Liver (tissue), 8 donors: ENCODE measurements at regions not wholly inside any gene's neighbourhood (a gene's known extent, or its start where the extent isn't known, plus 50 kb on each side); places are given as distances from the start of the nearest gene placed in this dataset.

Experiments
- DNase-seq: peaks from one replicate; pipeline ENCODE4 v3.0.0-alpha.2; 2017; ENCODE audit warnings: low spot score
- H3K27ac ChIP-seq, 2 donors: one replicate each; pipeline ENCODE4 v1.7.0; 2013; ENCODE audit warnings: inconsistent platforms in 2 of 2, low read length in 2 of 2, control low read depth in 1 of 2, low read depth in 1 of 2, mild to moderate bottlenecking in 1 of 2
- H3K27me3 ChIP-seq, 4 donors: one replicate each; pipeline versions ENCODE4 v1.6.1 to v1.7.0; 2013; ENCODE audit warnings: low read length in 3 of 4, inconsistent platforms in 1 of 4, mild to moderate bottlenecking in 1 of 4, moderate library complexity in 1 of 4; ENCODE audit not compliant: control insufficient read depth in 4 of 4, insufficient read depth in 4 of 4
- H3K36me3 ChIP-seq, 4 donors: one replicate each; pipeline versions ENCODE4 v1.6.1 to v1.7.0; 2013; ENCODE audit warnings: low read length in 3 of 4, mild to moderate bottlenecking in 3 of 4, low read depth in 1 of 4, moderate library complexity in 1 of 4; ENCODE audit not compliant: control insufficient read depth in 4 of 4, insufficient read depth in 3 of 4
- H3K4me1 ChIP-seq, 4 donors: one replicate each; pipeline versions ENCODE4 v1.6.1 to v1.7.0; 2013; ENCODE audit warnings: low read length in 3 of 4, mild to moderate bottlenecking in 3 of 4, moderate library complexity in 1 of 4; ENCODE audit not compliant: control insufficient read depth in 4 of 4, insufficient read depth in 4 of 4
- H3K4me3 ChIP-seq, 3 donors: one replicate each; pipeline versions ENCODE4 v1.6.1 to v1.7.0; 2013; ENCODE audit warnings: low read length in 3 of 3, control low read depth in 1 of 3, low read depth in 1 of 3, mild to moderate bottlenecking in 1 of 3
- H3K9ac ChIP-seq, 2 donors: one replicate each; pipeline ENCODE4 v1.7.0; 2013; ENCODE audit warnings: low read length in 2 of 2, mild to moderate bottlenecking in 2 of 2, moderate library complexity in 2 of 2, control low read depth in 1 of 2, low read depth in 1 of 2
- H3K9me3 ChIP-seq, 4 donors: one replicate each; pipeline versions ENCODE4 v1.6.1 to v1.7.0; 2013; ENCODE audit warnings: low read length in 3 of 4; ENCODE audit not compliant: control insufficient read depth in 4 of 4
- EGR1 ChIP-seq, 2 donors: IDR thresholded peaks; 2 replicates each; pipeline ENCODE4 v1.6.1; 2016 to 2018; ENCODE audit warnings: antibody characterized with exemption in 2 of 2, low read depth in 2 of 2
- FOXA1 ChIP-seq: IDR thresholded peaks from 2 replicates; pipeline ENCODE4 v1.6.1; 2016; ENCODE audit warnings: antibody characterized with exemption
- FOXA2 ChIP-seq: IDR thresholded peaks from 2 replicates; pipeline ENCODE4 v1.6.1; 2016; ENCODE audit warnings: antibody characterized with exemption
- GABPA ChIP-seq, 2 donors: IDR thresholded peaks in 1 of 2; conservative IDR thresholded peaks in 1 of 2; 2 replicates each; pipeline ENCODE4 v1.6.1; 2016; ENCODE audit warnings: antibody characterized with exemption in 2 of 2, mild to moderate bottlenecking in 1 of 2, moderate library complexity in 1 of 2
- HNF4A ChIP-seq, 2 donors: conservative IDR thresholded peaks; 2 replicates each; pipeline ENCODE4 v1.6.1; 2016; ENCODE audit warnings: antibody characterized with exemption in 2 of 2, mild to moderate bottlenecking in 2 of 2
- HNF4G ChIP-seq: IDR thresholded peaks from 2 replicates; pipeline ENCODE4 v1.6.1; 2016; ENCODE audit warnings: antibody characterized with exemption
- JUND ChIP-seq, 2 donors: IDR thresholded peaks; 2 replicates each; pipeline ENCODE4 v1.6.1; 2016; ENCODE audit warnings: antibody characterized with exemption in 2 of 2
- NR2F2 ChIP-seq: IDR thresholded peaks from 2 replicates; pipeline ENCODE4 v1.6.1; 2016; ENCODE audit warnings: antibody characterized with exemption
- RAD21 ChIP-seq, 2 donors: IDR thresholded peaks; 2 replicates each; pipeline ENCODE4 v1.6.1; 2016; ENCODE audit warnings: antibody characterized with exemption in 2 of 2, mild to moderate bottlenecking in 2 of 2
- RXRA ChIP-seq, 2 donors: IDR thresholded peaks; 2 replicates each; pipeline ENCODE4 v1.6.1; 2017 to 2018; ENCODE audit warnings: antibody characterized with exemption in 2 of 2, mild to moderate bottlenecking in 1 of 2
- SP1 ChIP-seq: IDR thresholded peaks from 2 replicates; pipeline ENCODE4 v1.6.1; 2018; ENCODE audit warnings: antibody characterized with exemption, mild to moderate bottlenecking
- TAF1 ChIP-seq: conservative IDR thresholded peaks from 2 replicates; pipeline ENCODE4 v1.6.1; 2016; ENCODE audit warnings: antibody characterized with exemption, mild to moderate bottlenecking
- YY1 ChIP-seq: IDR thresholded peaks from 2 replicates; pipeline ENCODE4 v1.6.1; 2016; ENCODE audit warnings: antibody characterized with exemption, mild to moderate bottlenecking
- WGBS: extraction: QIAGEN DNeasy Blood & Tissue Kit; methylation state at CpG from one replicate; pipeline ENCODE4 v1.1.7; 2013; 5-methylcytosine and 5-hydroxymethylcytosine counted together
- TF ChIP-seq, protein P1 (sequence below): IDR thresholded peaks from 2 replicates; pipeline ENCODE4 v1.6.1; 2016; ENCODE audit warnings: antibody characterized with exemption, mild to moderate bottlenecking
- TF ChIP-seq, protein P2 (sequence below): IDR thresholded peaks from 2 replicates; pipeline ENCODE4 v1.6.1; 2016; ENCODE audit warnings: antibody characterized with exemption
- TF ChIP-seq, protein P3 (sequence below): IDR thresholded peaks from 2 replicates; pipeline ENCODE4 v1.6.1; 2016; ENCODE audit warnings: antibody characterized with exemption
- TF ChIP-seq, protein P4 (sequence below): fragments of 150-350 bp; IDR thresholded peaks from 2 replicates; pipeline ENCODE4 v1.5.1; 2017; ENCODE audit warnings: improper control_type of control experiment, low read depth, low read length; ENCODE audit not compliant: missing input control
- TF ChIP-seq, protein P5 (sequence below): IDR thresholded peaks from 2 replicates; pipeline ENCODE4 v1.6.1; 2016; ENCODE audit warnings: antibody characterized with exemption
- donor health status: healthy.
- donor health status: healthy.
- donor health status: healthy.
- donor health status: healthy.
- donor health status: healthy.

DNA sequence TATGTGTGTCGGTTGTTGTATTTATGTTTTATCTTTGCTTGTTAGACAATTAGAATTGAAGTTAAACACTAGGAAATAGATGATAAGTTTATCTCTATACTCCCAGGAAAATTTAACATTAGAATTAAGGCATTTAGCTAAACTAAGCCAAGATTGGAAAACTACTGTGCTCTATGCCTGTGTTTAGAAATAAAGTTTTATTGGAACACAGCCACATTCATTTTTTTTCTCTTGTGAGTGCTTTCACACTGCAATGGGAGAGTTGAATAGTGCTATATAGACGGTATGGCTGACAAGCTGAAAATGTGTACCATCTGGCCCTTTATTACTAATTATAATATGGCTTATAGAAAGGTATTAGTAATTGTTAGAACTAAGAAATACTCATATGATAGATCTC, 186.7 kb upstream of the NUDT6 start:
- H3K9ac ChIP-seq: no peak overlapping the region
- no peaks in the 10 kb centered on the region for H3K9me3 ChIP-seq
- 87% methylated on average over 2 of the region's 2 CpGs for WGBS
- H3K27ac ChIP-seq: no peak overlapping the region
- H3K4me3 ChIP-seq: no peak overlapping the region
- no peaks in the 10 kb centered on the region for H3K27me3 ChIP-seq
- no peak for DNase-seq
- H3K4me1 ChIP-seq: no peaks in the 10 kb centered on the region
- no peaks in the 10 kb centered on the region for H3K36me3 ChIP-seq
- TF ChIP-seq RXRA (IDR thresholded peaks at IDR 0.05) (no peak), TAF1 (no peak), GABPA (IDR thresholded peaks at IDR 0.05 in 1 of 2, conservative IDR thresholded peaks at IDR 0.05 in 1 of 2) (no peak), FOXA1 (no peak), EGR1 (IDR thresholded peaks at IDR 0.05; ENCODE audit: low read depth in 2 of 2) (no peak), FOXA2 (no peak), RAD21 (IDR thresholded peaks at IDR 0.05) (no peak), NR2F2 (no peak), HNF4G (no peak), YY1 (no peak), JUND (IDR thresholded peaks at IDR 0.05) (no peak), HNF4A (conservative IDR thresholded peaks at IDR 0.05) (no peak), SP1 (no peak)
- TF ChIP-seq, protein P1, sequence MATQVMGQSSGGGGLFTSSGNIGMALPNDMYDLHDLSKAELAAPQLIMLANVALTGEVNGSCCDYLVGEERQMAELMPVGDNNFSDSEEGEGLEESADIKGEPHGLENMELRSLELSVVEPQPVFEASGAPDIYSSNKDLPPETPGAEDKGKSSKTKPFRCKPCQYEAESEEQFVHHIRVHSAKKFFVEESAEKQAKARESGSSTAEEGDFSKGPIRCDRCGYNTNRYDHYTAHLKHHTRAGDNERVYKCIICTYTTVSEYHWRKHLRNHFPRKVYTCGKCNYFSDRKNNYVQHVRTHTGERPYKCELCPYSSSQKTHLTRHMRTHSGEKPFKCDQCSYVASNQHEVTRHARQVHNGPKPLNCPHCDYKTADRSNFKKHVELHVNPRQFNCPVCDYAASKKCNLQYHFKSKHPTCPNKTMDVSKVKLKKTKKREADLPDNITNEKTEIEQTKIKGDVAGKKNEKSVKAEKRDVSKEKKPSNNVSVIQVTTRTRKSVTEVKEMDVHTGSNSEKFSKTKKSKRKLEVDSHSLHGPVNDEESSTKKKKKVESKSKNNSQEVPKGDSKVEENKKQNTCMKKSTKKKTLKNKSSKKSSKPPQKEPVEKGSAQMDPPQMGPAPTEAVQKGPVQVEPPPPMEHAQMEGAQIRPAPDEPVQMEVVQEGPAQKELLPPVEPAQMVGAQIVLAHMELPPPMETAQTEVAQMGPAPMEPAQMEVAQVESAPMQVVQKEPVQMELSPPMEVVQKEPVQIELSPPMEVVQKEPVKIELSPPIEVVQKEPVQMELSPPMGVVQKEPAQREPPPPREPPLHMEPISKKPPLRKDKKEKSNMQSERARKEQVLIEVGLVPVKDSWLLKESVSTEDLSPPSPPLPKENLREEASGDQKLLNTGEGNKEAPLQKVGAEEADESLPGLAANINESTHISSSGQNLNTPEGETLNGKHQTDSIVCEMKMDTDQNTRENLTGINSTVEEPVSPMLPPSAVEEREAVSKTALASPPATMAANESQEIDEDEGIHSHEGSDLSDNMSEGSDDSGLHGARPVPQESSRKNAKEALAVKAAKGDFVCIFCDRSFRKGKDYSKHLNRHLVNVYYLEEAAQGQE: no peak
- TF ChIP-seq, protein P2, sequence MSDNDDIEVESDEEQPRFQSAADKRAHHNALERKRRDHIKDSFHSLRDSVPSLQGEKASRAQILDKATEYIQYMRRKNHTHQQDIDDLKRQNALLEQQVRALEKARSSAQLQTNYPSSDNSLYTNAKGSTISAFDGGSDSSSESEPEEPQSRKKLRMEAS: no peak
- TF ChIP-seq, protein P3, sequence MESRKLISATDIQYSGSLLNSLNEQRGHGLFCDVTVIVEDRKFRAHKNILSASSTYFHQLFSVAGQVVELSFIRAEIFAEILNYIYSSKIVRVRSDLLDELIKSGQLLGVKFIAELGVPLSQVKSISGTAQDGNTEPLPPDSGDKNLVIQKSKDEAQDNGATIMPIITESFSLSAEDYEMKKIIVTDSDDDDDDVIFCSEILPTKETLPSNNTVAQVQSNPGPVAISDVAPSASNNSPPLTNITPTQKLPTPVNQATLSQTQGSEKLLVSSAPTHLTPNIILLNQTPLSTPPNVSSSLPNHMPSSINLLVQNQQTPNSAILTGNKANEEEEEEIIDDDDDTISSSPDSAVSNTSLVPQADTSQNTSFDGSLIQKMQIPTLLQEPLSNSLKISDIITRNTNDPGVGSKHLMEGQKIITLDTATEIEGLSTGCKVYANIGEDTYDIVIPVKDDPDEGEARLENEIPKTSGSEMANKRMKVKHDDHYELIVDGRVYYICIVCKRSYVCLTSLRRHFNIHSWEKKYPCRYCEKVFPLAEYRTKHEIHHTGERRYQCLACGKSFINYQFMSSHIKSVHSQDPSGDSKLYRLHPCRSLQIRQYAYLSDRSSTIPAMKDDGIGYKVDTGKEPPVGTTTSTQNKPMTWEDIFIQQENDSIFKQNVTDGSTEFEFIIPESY: no peak
- TF ChIP-seq, protein P4, sequence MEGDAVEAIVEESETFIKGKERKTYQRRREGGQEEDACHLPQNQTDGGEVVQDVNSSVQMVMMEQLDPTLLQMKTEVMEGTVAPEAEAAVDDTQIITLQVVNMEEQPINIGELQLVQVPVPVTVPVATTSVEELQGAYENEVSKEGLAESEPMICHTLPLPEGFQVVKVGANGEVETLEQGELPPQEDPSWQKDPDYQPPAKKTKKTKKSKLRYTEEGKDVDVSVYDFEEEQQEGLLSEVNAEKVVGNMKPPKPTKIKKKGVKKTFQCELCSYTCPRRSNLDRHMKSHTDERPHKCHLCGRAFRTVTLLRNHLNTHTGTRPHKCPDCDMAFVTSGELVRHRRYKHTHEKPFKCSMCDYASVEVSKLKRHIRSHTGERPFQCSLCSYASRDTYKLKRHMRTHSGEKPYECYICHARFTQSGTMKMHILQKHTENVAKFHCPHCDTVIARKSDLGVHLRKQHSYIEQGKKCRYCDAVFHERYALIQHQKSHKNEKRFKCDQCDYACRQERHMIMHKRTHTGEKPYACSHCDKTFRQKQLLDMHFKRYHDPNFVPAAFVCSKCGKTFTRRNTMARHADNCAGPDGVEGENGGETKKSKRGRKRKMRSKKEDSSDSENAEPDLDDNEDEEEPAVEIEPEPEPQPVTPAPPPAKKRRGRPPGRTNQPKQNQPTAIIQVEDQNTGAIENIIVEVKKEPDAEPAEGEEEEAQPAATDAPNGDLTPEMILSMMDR: no peak
- TF ChIP-seq, protein P5, sequence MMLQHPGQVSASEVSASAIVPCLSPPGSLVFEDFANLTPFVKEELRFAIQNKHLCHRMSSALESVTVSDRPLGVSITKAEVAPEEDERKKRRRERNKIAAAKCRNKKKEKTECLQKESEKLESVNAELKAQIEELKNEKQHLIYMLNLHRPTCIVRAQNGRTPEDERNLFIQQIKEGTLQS: no peak
